B cell (primary cell): ENCODE measurements at regions not wholly inside any gene's neighbourhood (a gene's known extent, or its start where the extent isn't known, plus 50 kb on each side); places are given as distances from the start of the nearest gene placed in this dataset.

Source experiments
- ATAC-seq: fragments of 200-7000 bp; cut with Tn5 transposase; one replicate; pipeline ENCODE4 v1.10.0; 2021; ENCODE audit warnings: low read depth, mild to moderate bottlenecking, moderate number of reproducible peaks, moderate library complexity
- CTCF ChIA-PET: fragments of 350-600 bp; sonication (Branson Sonifier 250); formaldehyde crosslinking; loops from one replicate; lab custom pipeline; 2021; ENCODE audit warnings: antibody characterized with exemption, inconsistent platforms; lab: Charles Lee
- POLR2A ChIA-PET: fragments of 350-600 bp; sonication (Branson Sonifier 250); formaldehyde crosslinking; loops from one replicate; lab custom pipeline; 2021; ENCODE audit warnings: antibody characterized with exemption; lab: Charles Lee
- DNase-seq: peaks from one replicate; pipeline ENCODE4 v3.0.0; 2013
- H2AFZ ChIP-seq: 2 replicates; pipeline ENCODE4 v1.6.1; 2012; ENCODE audit warnings: mild to moderate bottlenecking, low read depth, low read length; ENCODE audit not compliant: insufficient read depth, poor library complexity, severe bottlenecking
- H3K27ac ChIP-seq, 2 donors: 1 replicate in 1 of 2; 2 replicates in 1 of 2; pipeline ENCODE4 v1.5.1; 2012 to 2013; ENCODE audit warnings: low read length in 2 of 2, mild to moderate bottlenecking in 2 of 2, moderate library complexity in 1 of 2
- H3K27me3 ChIP-seq, 4 experiments: fragments of 200-600 bp in 1 of 4; sonication (generic) in 1 of 4; replicated peaks in 1 of 4; 1 replicate in 2 of 4; 2 replicates in 2 of 4; pipeline versions ENCODE4 v1.6.1 to v1.7.0; 2013 to 2016; ENCODE audit warnings: low read length in 3 of 4, mild to moderate bottlenecking in 2 of 4, mixed read lengths in 1 of 4, moderate library complexity in 1 of 4; ENCODE audit not compliant: insufficient read depth in 4 of 4, control insufficient read depth in 3 of 4; ENCODE audit errors: control extremely low read depth in 1 of 4
- H3K36me3 ChIP-seq, 2 experiments: replicated peaks in 1 of 2; 1 replicate in 1 of 2; 2 replicates in 1 of 2; pipeline versions ENCODE4 v1.6.1 to v1.7.1; 2013; ENCODE audit warnings: low read length in 1 of 2; ENCODE audit not compliant: insufficient read depth in 2 of 2, control insufficient read depth in 1 of 2; ENCODE audit errors: control extremely low read depth in 1 of 2, extremely low read depth in 1 of 2
- H3K4me1 ChIP-seq, 2 donors: fragments of 200-600 bp in 1 of 2; sonication (generic) in 1 of 2; 1 replicate in 1 of 2; 2 replicates in 1 of 2; pipeline versions ENCODE4 v1.5.1 to v1.6.1; 2013 to 2017; ENCODE audit warnings: low read length in 2 of 2; ENCODE audit not compliant: control insufficient read depth in 2 of 2, insufficient read depth in 2 of 2
- H3K4me2 ChIP-seq: replicated peaks from 2 replicates; pipeline ENCODE3; 2012; ENCODE audit warnings: mild to moderate bottlenecking, low read depth, low read length; ENCODE audit not compliant: poor library complexity, severe bottlenecking
- H3K4me3 ChIP-seq, 5 experiments: fragments of 200-600 bp in 1 of 5; sonication (generic) in 1 of 5; 1 replicate in 3 of 5; 2 replicates in 2 of 5; pipeline versions ENCODE4 v1.5.1 to v1.7.0; 2011 to 2016; ENCODE audit warnings: low read length in 4 of 5, mild to moderate bottlenecking in 4 of 5, low read depth in 2 of 5, control low read depth in 1 of 5, moderate library complexity in 1 of 5; ENCODE audit not compliant: insufficient read depth in 1 of 5; ENCODE audit errors: control extremely low read depth in 1 of 5, extremely low read depth in 1 of 5
- H3K79me2 ChIP-seq: fragments of 200-600 bp; sonication (generic); one replicate; pipeline ENCODE4 v1.6.0; 2016; ENCODE audit warnings: low read length; ENCODE audit not compliant: control insufficient read depth, insufficient read depth
- H3K9ac ChIP-seq: fragments of 200-600 bp; sonication (generic); 2 replicates; pipeline ENCODE4 v1.6.1; 2017; ENCODE audit warnings: mild to moderate bottlenecking, low read length, moderate library complexity
- H3K9me3 ChIP-seq, 3 donors: one replicate each; pipeline versions ENCODE4 v1.6.1 to v1.7.1; 2013; ENCODE audit warnings: low read length in 2 of 3; ENCODE audit not compliant: control insufficient read depth in 2 of 3, insufficient read depth in 1 of 3; ENCODE audit errors: control extremely low read depth in 1 of 3
- H4K20me1 ChIP-seq: 2 replicates; pipeline ENCODE4 v1.6.0; 2012; ENCODE audit warnings: mild to moderate bottlenecking, low read length; ENCODE audit not compliant: insufficient read depth, control insufficient read depth, poor library complexity, severe bottlenecking
- H3K27ac Mint-ChIP-seq: one replicate; pipeline ENCODE4 v1.8.0; 2021; ENCODE audit warnings: mixed read lengths
- H3K27me3 Mint-ChIP-seq: one replicate; pipeline ENCODE4 v1.8.0; 2021; ENCODE audit warnings: mixed read lengths
- H3K4me1 Mint-ChIP-seq: one replicate; pipeline ENCODE4 v1.8.0; 2021; ENCODE audit warnings: mixed read lengths
- H3K4me3 Mint-ChIP-seq: one replicate; pipeline ENCODE4 v1.8.0; 2021; ENCODE audit warnings: mixed read lengths
- H3K9me3 Mint-ChIP-seq: one replicate; pipeline ENCODE4 v1.8.0; 2022; ENCODE audit warnings: mixed read lengths; ENCODE audit not compliant: insufficient read depth
- CTCF ChIP-seq: fragments of 200-600 bp; IDR thresholded peaks from one replicate; pipeline ENCODE4 v1.8.0; 2022; ENCODE audit warnings: antibody characterized with exemption, mild to moderate bottlenecking
- EZH2 ChIP-seq: IDR thresholded peaks from 2 replicates; pipeline ENCODE4 v1.6.1; 2012; ENCODE audit warnings: borderline replicate concordance, low read depth, mild to moderate bottlenecking, moderate library complexity, low read length; ENCODE audit not compliant: insufficient read depth, poor library complexity, severe bottlenecking
- WGBS: methylation state at CpG from one replicate; pipeline ENCODE4 v1.1.5; 2013; ENCODE audit warnings: missing lambda C conversion rate; ENCODE audit not compliant: insufficient coverage; 5-methylcytosine and 5-hydroxymethylcytosine counted together
- intact Hi-C: fragments of 100-400 bp; cut with micrococcal nuclease; formaldehyde crosslinking; loops from one replicate; pipeline ENCODE4 v1.10.0; 2022

DNA sequence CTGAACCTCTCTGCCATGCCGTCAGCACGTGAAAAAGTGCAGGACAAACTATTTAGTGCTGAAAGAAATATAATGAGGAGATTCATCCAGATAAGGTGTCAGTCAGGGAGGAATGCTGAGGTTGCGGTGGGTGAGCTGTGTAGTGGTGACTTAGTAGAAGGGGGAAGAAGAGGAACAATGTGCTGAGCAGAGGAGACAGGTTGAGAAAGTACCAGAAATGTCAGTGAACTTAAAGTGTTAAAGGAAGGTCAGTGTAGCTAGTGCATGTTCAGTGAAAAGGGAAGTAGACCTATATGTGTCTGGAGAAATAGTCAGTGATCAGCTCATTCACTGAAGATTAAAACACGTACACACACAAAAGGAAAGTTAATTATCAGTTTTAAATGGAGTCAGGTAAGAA is 237.6 kb upstream of the CCDC179 start:
- CTCF ChIA-PET, result no interaction called here

DNA sequence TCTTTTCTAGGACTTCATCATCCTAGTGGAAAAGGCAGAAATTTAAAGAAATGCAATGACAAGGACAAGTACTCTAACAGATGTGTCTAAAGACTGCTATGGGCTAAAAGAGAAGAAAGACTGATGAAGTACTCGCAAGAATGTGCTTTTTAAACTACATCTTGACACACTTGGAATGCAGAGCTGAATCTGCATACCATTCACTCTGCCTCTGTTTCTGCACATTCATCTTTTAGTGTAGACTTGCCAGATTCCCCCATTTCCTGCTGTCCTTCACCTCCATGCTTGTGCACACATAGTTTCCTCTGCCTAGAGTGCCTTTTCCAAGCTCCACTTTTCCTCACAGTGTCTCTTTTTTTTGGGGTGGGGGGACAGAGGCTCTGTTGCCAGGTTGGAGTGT is 239.0 kb upstream of the CCDC179 start:
- Histone ChIP-seq H3K9me3 (no peaks in the 10 kb centered on the region), H2AFZ (no peak overlapping the region), H3K27me3 (no peaks in the 10 kb centered on the region), H3K4me2 (no peak overlapping the region), H3K27ac (no peak overlapping the region), H4K20me1 (no peaks in the 10 kb centered on the region), H3K36me3 (no peaks in the 10 kb centered on the region), H3K9ac (no peak overlapping the region), H3K4me3 (no peak overlapping the region), H3K79me2 (no peaks in the 10 kb centered on the region), H3K4me1 (no peaks in the 10 kb centered on the region)
- CTCF ChIA-PET, result no interaction called here
- DNase-seq (no peak), ATAC-seq (no peak)
- no peaks in the 10 kb centered on the region for H3K4me1 Mint-ChIP-seq
- intact Hi-C loops, result no loop called here
- TF ChIP-seq EZH2 (no peak), CTCF (no peak)
- H3K27ac Mint-ChIP-seq, result no peak overlapping the region
- H3K9me3 Mint-ChIP-seq, result peaks cover 4% of the 10 kb centered on the region
- POLR2A ChIA-PET, result no interaction called here
- no CpG with 5 or more reads among the region's 1 CpG for WGBS
- no peaks in the 10 kb centered on the region for H3K27me3 Mint-ChIP-seq
- H3K4me3 Mint-ChIP-seq, result no peak overlapping the region

More for the DNA sequence above, 237.6 kb upstream of the CCDC179 start:
- Histone ChIP-seq H3K9me3 (no peaks in the 10 kb centered on the region), H3K4me3 (no peak overlapping the region), H3K4me1 (no peaks in the 10 kb centered on the region), H3K9ac (no peak overlapping the region), H3K27ac (no peak overlapping the region), H3K4me2 (no peak overlapping the region), H4K20me1 (no peaks in the 10 kb centered on the region), H2AFZ (no peak overlapping the region), H3K36me3 (no peaks in the 10 kb centered on the region), H3K27me3 (no peaks in the 10 kb centered on the region), H3K79me2 (no peaks in the 10 kb centered on the region)
- Mint-ChIP-seq H3K27ac (no peak overlapping the region), H3K27me3 (no peaks in the 10 kb centered on the region), H3K9me3 (peaks cover 4% of the 10 kb centered on the region), H3K4me3 (no peak overlapping the region), H3K4me1 (no peaks in the 10 kb centered on the region)
- no peak for DNase-seq
- 75% methylated on average over 2 of the region's 4 CpGs for WGBS
- no peak for ATAC-seq
- no peak for TF ChIP-seq CTCF
- TF ChIP-seq EZH2, result no peak
- POLR2A ChIA-PET, result no interaction called here
- intact Hi-C loops, result no loop called here
